GM12891 (cell line): ENCODE measurements at regions not wholly inside any gene's neighbourhood (a gene's known extent, or its start where the extent isn't known, plus 50 kb on each side); places are given as distances from the start of the nearest gene placed in this dataset.

Source experiments
- POLR2A ChIP-seq: IDR thresholded peaks from 2 replicates; pipeline ENCODE4 v1.6.1; 2011; ENCODE audit warnings: low read depth, low read length, control low read depth
- POLR2AphosphoS5 ChIP-seq: IDR thresholded peaks from 2 replicates; pipeline ENCODE4 v1.6.1; 2011; ENCODE audit warnings: low read depth, low read length, control low read depth
- SPI1 ChIP-seq: IDR thresholded peaks from 2 replicates; pipeline ENCODE4 v1.6.1; 2011; ENCODE audit warnings: low read depth, low read length, control low read depth
- TAF1 ChIP-seq: IDR thresholded peaks from 2 replicates; pipeline ENCODE4 v1.6.1; 2011; ENCODE audit warnings: low read depth, low read length, control low read depth

DNA sequence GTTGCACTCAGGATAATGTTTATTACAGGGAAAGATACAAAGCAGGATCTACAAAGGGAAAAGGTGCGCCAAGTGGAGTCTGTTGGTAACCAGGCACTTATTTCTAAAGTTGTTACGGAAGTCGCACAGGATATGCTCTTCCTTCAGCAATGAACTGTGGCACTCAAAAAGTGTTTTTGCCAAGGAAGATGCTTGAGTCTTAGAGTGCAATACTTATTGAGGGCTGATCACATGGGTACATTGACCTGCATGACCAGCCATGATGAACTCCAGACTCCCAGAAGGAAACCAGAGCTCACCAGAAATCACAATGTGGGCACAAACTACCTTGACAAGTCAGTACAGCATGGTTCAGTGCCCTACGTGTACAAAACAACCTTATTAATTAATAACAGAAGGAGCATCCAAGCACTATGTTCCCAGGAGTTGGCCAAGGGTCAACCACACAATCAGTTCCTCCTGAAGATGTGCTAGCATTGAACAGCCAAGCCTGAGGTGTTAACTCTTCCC lies 270.7 kb upstream of the TFAP2D start:
- no peak for TF ChIP-seq TAF1
- no peak for TF ChIP-seq POLR2AphosphoS5
- no peak for TF ChIP-seq POLR2A
- TF ChIP-seq SPI1, result no peak
